Suprapubic skin (tissue), 4 donors: ENCODE measurements at regions not wholly inside any gene's neighbourhood (a gene's known extent, or its start where the extent isn't known, plus 50 kb on each side); places are given as distances from the start of the nearest gene placed in this dataset.

Source experiments
- DNase-seq, 2 donors: peaks; one replicate each; pipeline ENCODE4 v3.0.0-alpha.2; 2019; ENCODE audit warnings: low spot score in 2 of 2
- H3K27ac ChIP-seq: fragments of 200-600 bp; sonication (generic); one replicate; pipeline ENCODE4 v1.5.1; 2019
- H3K27me3 ChIP-seq: fragments of 200-600 bp; sonication (generic); one replicate; pipeline ENCODE4 v1.5.1; 2019
- H3K36me3 ChIP-seq: fragments of 200-600 bp; sonication (generic); one replicate; pipeline ENCODE4 v1.5.1; 2019
- H3K4me1 ChIP-seq: fragments of 200-600 bp; sonication (generic); one replicate; pipeline ENCODE4 v1.5.1; 2019
- H3K4me3 ChIP-seq: fragments of 200-600 bp; sonication (generic); one replicate; pipeline ENCODE4 v1.5.1; 2019; ENCODE audit warnings: mild to moderate bottlenecking
- H3K9me3 ChIP-seq: fragments of 200-600 bp; sonication (generic); one replicate; pipeline ENCODE4 v1.5.1; 2019
- EP300 ChIP-seq: sonication (generic); formaldehyde crosslinking; IDR thresholded peaks from one replicate; pipeline ENCODE4 v1.6.1; 2017; ENCODE audit warnings: antibody characterized with exemption
- POLR2A ChIP-seq, 2 donors: fragments of 450-650 bp; IDR thresholded peaks; one replicate each; pipeline ENCODE4 v1.6.1; 2017; ENCODE audit warnings: antibody characterized with exemption in 2 of 2, mild to moderate bottlenecking in 2 of 2, moderate library complexity in 2 of 2
- POLR2AphosphoS5 ChIP-seq, 3 donors: sonication (generic); formaldehyde crosslinking; IDR thresholded peaks; one replicate each; pipeline ENCODE4 v1.6.1; 2017; ENCODE audit warnings: antibody characterized with exemption in 3 of 3
- WGBS: methylation state at CpG from one replicate; pipeline ENCODE4 v1.1.5; 2018; 5-methylcytosine and 5-hydroxymethylcytosine counted together
- TF ChIP-seq, protein P1 (sequence below), 2 donors: fragments of 200-600 bp in 1 of 2; fragments of 450-650 bp in 1 of 2; sonication (generic) in 1 of 2; IDR thresholded peaks; one replicate each; pipeline ENCODE4 v1.5.1; 2016 to 2019; ENCODE audit warnings: antibody characterized with exemption in 2 of 2, mild to moderate bottlenecking in 1 of 2, moderate library complexity in 1 of 2

DNA sequence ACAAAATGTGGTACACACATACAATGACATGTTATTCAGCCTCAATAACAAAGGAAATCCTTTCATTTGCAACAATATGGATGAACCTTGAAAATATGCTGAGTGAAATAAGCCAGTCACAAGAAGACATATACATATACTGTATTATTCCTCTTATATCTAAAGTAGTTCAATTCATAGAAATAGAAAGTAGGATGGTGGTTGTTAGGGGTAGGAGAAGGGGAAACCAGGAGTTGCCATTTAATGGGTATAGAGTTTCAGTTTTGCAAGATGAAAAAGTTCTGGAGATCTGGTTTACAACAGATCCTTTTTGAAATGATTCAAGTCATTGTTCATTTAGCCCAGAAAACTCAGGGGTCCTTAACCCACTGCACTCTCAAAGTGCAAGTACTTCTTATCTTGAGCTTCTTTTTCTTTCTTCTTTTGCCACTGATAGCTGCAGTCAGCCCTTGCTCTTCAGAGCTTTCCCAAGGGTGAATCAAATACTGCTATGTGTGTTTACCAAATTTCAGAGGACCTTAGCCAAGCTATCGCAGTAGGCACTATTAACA is 208.0 kb upstream of the EOMES start:
- H3K27ac ChIP-seq: no peak overlapping the region
- no peak for TF ChIP-seq EP300
- no peak for TF ChIP-seq POLR2AphosphoS5 (IDR thresholded peaks at IDR 0.05)
- TF ChIP-seq POLR2A (IDR thresholded peaks at IDR 0.05): no peak
- TF ChIP-seq, protein P1, sequence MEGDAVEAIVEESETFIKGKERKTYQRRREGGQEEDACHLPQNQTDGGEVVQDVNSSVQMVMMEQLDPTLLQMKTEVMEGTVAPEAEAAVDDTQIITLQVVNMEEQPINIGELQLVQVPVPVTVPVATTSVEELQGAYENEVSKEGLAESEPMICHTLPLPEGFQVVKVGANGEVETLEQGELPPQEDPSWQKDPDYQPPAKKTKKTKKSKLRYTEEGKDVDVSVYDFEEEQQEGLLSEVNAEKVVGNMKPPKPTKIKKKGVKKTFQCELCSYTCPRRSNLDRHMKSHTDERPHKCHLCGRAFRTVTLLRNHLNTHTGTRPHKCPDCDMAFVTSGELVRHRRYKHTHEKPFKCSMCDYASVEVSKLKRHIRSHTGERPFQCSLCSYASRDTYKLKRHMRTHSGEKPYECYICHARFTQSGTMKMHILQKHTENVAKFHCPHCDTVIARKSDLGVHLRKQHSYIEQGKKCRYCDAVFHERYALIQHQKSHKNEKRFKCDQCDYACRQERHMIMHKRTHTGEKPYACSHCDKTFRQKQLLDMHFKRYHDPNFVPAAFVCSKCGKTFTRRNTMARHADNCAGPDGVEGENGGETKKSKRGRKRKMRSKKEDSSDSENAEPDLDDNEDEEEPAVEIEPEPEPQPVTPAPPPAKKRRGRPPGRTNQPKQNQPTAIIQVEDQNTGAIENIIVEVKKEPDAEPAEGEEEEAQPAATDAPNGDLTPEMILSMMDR (IDR thresholded peaks at IDR 0.05): no peak
- no peak for DNase-seq
- H3K4me3 ChIP-seq: no peak overlapping the region
- H3K27me3 ChIP-seq: no peaks in the 10 kb centered on the region
- 96% methylated on average over 1 of the region's 1 CpG for WGBS
- H3K36me3 ChIP-seq: no peaks in the 10 kb centered on the region
- H3K9me3 ChIP-seq: no peaks in the 10 kb centered on the region
- H3K4me1 ChIP-seq: no peaks in the 10 kb centered on the region

DNA sequence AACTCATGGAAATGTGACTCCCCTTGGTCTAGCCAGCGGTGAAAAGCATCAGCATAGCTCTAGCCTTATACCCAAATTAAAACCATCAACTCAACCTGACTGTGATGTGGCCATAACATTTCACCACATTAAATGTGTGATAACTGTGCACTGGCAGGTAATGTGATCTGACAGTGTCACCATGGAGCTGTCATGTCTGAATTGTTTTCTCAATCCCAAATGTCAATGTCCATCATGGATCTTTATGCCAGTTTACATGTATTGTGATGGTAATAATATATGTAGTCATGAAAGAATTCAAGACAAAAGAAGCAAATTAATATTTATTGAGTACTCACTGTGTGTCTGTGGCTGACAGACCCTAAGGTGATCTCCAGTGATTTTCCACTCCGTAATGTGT is 213.4 kb upstream of the EOMES start:
- DNase-seq: no peak
- Histone ChIP-seq H3K4me3 (no peak overlapping the region), H3K36me3 (no peaks in the 10 kb centered on the region), H3K27me3 (no peaks in the 10 kb centered on the region), H3K27ac (no peak overlapping the region), H3K4me1 (no peaks in the 10 kb centered on the region), H3K9me3 (no peaks in the 10 kb centered on the region)
- TF ChIP-seq, protein P1 (IDR thresholded peaks at IDR 0.05): no peak
- TF ChIP-seq POLR2A (IDR thresholded peaks at IDR 0.05) (no peak), EP300 (no peak), POLR2AphosphoS5 (IDR thresholded peaks at IDR 0.05) (no peak)
- 91% methylated on average over 2 of the region's 2 CpGs for WGBS

DNA sequence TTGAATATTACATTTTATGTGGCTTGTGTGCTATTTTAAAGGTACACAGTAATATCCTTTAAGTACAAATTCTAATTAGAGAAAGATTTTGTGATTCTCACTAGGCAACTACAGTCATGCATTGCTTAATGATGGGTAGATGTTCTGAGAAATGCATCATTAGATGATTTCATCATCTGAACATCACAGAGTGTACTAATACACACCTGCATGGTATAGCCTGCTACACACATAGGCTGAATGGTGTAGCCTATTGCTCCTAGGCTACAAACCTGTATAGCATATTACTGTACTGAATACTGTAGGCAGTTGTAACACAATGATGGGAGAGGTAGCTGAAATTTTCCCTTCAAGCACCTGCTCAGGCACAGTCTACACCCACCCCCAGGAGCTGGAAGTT is 217.4 kb upstream of the EOMES start:
- DNase-seq: no peak
- Histone ChIP-seq H3K27me3 (no peaks in the 10 kb centered on the region), H3K4me1 (no peaks in the 10 kb centered on the region), H3K9me3 (no peaks in the 10 kb centered on the region), H3K36me3 (no peaks in the 10 kb centered on the region), H3K27ac (no peak overlapping the region), H3K4me3 (no peak overlapping the region)
- TF ChIP-seq EP300 (no peak), POLR2A (IDR thresholded peaks at IDR 0.05) (no peak), POLR2AphosphoS5 (IDR thresholded peaks at IDR 0.05) (no peak)
- TF ChIP-seq, protein P1 (IDR thresholded peaks at IDR 0.05): no peak

DNA sequence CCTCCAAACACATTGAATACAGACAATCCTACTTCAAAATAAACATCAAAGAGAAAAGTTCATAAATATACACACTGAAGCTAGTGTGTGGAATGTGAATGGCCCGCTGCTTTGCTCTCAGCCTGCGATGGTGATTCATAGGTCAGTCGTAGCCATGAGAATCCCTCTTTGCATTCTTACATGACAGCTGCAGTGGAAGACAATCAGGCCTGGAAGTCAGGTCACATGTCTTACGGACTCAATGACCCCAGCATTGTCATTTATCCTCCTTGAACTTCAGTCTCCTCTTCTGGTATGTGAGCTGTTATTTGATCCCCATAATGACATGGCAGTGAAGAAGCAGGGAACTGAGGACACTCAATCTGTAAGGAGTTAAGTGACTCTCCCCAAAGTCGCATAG is 217.8 kb upstream of the EOMES start:
- no peak overlapping the region for H3K4me3 ChIP-seq
- H3K4me1 ChIP-seq: no peaks in the 10 kb centered on the region
- no peak for DNase-seq
- no peaks in the 10 kb centered on the region for H3K27me3 ChIP-seq
- H3K27ac ChIP-seq: no peak overlapping the region
- no peak for TF ChIP-seq EP300
- TF ChIP-seq, protein P1 (IDR thresholded peaks at IDR 0.05): no peak
- no peak for TF ChIP-seq POLR2AphosphoS5 (IDR thresholded peaks at IDR 0.05)
- no peak for TF ChIP-seq POLR2A (IDR thresholded peaks at IDR 0.05)
- no peaks in the 10 kb centered on the region for H3K9me3 ChIP-seq
- 27% methylated on average over 5 of the region's 5 CpGs for WGBS
- no peaks in the 10 kb centered on the region for H3K36me3 ChIP-seq

DNA sequence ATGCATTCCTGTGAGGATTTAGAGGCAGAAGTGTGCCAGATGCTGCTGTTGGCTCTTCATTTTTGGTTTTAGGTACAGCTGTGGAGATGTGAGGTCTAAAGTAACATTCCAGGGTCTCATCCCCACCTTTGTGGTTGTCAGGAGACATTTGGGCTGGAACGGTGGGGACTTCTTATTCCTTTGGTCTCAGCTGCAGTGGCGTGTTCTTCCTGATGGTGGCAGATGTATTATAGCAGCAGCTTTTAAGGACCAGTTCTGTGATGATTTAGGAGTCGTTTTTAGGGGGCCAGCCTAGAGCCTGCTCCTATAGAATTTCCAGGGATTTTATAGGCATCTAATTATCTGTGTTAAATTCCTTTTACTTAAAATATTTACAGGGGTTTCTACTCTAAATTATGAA is 221.0 kb upstream of the EOMES start:
- no peak overlapping the region for H3K4me3 ChIP-seq
- WGBS: 11% methylated on average over 3 of the region's 3 CpGs
- H3K4me1 ChIP-seq: no peaks in the 10 kb centered on the region
- H3K36me3 ChIP-seq: no peaks in the 10 kb centered on the region
- DNase-seq: no peak
- H3K27me3 ChIP-seq: no peaks in the 10 kb centered on the region
- no peak overlapping the region for H3K27ac ChIP-seq
- TF ChIP-seq EP300 (no peak), POLR2A (IDR thresholded peaks at IDR 0.05) (no peak)
- H3K9me3 ChIP-seq: no peaks in the 10 kb centered on the region

DNA sequence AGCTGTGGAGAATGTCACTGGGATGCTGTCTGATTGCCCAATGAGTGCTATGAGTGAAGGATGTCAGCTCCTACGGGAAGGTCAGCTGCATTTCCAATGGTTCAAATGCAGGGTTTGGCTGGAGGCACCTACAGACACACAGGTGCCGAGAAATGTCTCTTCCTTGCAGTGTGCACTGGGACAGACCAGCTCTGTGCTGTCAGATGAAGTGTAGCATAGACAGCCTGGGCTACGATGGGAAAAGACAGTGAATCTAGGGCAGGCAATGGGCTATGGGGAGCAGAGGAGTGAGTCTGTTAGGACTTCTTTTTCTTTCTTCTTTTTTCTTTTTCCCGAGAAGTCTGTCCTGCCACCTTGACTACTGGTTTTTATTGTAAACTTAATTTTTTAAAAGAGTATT is 223.1 kb upstream of the EOMES start:
- Histone ChIP-seq H3K9me3 (peaks cover 5% of the 10 kb centered on the region), H3K27ac (no peak overlapping the region), H3K4me3 (no peak overlapping the region), H3K4me1 (no peaks in the 10 kb centered on the region), H3K36me3 (no peaks in the 10 kb centered on the region), H3K27me3 (no peaks in the 10 kb centered on the region)
- TF ChIP-seq POLR2A (IDR thresholded peaks at IDR 0.05) (no peak), POLR2AphosphoS5 (IDR thresholded peaks at IDR 0.05) (no peak), EP300 (no peak)
- TF ChIP-seq, protein P1 (IDR thresholded peaks at IDR 0.05): no peak
- no peak for DNase-seq
- WGBS: 87% methylated on average over 4 of the region's 4 CpGs
